GM12891 (cell line): ENCODE measurements at regions not wholly inside any gene's neighbourhood (a gene's known extent, or its start where the extent isn't known, plus 50 kb on each side); places are given as distances from the start of the nearest gene placed in this dataset.

ENCODE experiments used
- DNase-seq: peaks from one replicate; pipeline ENCODE4 v3.0.0; 2011; ENCODE audit warnings: low spot score; ENCODE audit not compliant: insufficient read length
- FAIRE-seq: peaks from 2 replicates; lab custom pipeline; 2011; peaks lifted over from hg19 to GRCh38; lab: Jason Lieb, UNC
- PAX5 ChIP-seq: IDR thresholded peaks from 2 replicates; pipeline ENCODE4 v1.6.1; 2011; ENCODE audit warnings: low read length, moderate library complexity, mild to moderate bottlenecking; ENCODE audit not compliant: insufficient read depth, severe bottlenecking
- POLR2A ChIP-seq: IDR thresholded peaks from 2 replicates; pipeline ENCODE4 v1.6.1; 2011; ENCODE audit warnings: low read depth, low read length, control low read depth
- POLR2AphosphoS5 ChIP-seq: IDR thresholded peaks from 2 replicates; pipeline ENCODE4 v1.6.1; 2011; ENCODE audit warnings: low read depth, low read length, control low read depth
- POU2F2 ChIP-seq: IDR thresholded peaks from 2 replicates; pipeline ENCODE4 v1.6.1; 2011; ENCODE audit warnings: low read depth, mild to moderate bottlenecking, control low read depth, low read length, moderate library complexity
- SPI1 ChIP-seq: IDR thresholded peaks from 2 replicates; pipeline ENCODE4 v1.6.1; 2011; ENCODE audit warnings: low read depth, low read length, control low read depth
- TAF1 ChIP-seq: IDR thresholded peaks from 2 replicates; pipeline ENCODE4 v1.6.1; 2011; ENCODE audit warnings: low read depth, low read length, control low read depth

DNA sequence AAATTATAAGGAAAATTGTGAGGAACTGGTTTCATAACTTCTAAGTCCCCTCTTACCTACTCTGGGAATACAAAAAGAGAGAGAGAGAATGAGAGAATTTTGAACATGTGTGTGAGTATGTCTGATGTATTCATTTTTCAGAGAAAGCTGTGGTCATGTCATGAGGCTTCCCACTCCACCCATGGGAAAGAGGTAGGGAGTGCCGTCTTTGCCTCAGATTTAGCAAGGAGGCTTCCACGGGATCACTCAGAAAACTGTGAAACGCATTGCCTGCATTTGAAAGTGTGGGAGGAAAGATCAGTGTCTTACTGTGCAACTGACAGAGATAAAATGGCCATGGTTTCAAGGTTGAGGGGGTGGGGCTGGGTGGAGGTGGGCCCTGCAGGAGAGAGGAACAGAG is 331.5 kb upstream of the CTNNB1 start:
- DNase-seq (no peak), FAIRE-seq (no peak)
- TF ChIP-seq POU2F2 (no peak), POLR2AphosphoS5 (no peak), TAF1 (no peak), SPI1 (no peak)

DNA sequence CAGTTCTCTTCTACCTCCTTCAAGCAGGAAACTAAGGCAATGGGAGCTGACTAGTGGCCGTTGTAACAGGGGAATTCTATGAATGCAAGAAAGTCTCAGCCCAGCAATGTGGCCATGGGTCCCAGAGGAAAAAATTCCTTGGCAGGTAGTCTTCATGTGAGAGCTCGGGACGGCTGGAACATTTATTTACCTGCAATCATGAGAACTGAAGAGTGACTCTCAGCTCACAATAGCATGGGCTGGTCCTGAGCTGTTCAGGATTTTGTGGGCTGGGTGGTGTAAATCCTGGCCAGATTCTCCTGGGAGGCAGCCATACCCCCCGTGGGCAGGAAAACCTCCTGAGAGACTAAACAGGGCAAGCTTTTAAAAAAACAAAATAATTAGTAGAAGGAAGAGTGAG is 330.3 kb upstream of the CTNNB1 start:
- DNase-seq (no peak), FAIRE-seq (no peak)
- TF ChIP-seq POLR2A = no peak
- TF ChIP-seq POLR2AphosphoS5 = no peak
- no peak for TF ChIP-seq SPI1
- TF ChIP-seq POU2F2 = no peak
- TF ChIP-seq TAF1 = no peak
- TF ChIP-seq PAX5 = no peak

DNA sequence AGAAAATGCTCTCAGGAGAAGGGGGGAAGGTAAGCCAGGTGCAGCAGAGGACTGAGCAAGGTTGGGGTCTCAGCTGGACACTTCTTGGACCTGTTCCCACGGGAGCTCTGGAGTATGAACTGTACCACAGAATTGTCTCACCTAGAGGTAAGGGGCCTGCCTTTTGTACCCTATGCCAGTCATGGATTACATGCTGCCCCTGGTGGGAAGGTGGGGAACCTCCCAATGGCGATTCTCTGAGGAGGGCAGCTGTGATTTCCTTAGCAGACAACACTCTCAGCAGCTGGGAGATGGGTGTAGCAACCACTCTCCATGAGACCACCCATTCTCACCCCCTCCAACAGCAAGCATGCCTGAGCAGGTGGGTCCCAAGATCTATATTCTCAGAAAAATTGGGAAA is 329.4 kb upstream of the CTNNB1 start:
- DNase-seq = no peak
- no peak for TF ChIP-seq PAX5
- no peak for TF ChIP-seq POU2F2
- TF ChIP-seq POLR2A = no peak
- TF ChIP-seq POLR2AphosphoS5 = no peak
- no peak for TF ChIP-seq TAF1
- TF ChIP-seq SPI1 = no peak
- FAIRE-seq = no peak

DNA sequence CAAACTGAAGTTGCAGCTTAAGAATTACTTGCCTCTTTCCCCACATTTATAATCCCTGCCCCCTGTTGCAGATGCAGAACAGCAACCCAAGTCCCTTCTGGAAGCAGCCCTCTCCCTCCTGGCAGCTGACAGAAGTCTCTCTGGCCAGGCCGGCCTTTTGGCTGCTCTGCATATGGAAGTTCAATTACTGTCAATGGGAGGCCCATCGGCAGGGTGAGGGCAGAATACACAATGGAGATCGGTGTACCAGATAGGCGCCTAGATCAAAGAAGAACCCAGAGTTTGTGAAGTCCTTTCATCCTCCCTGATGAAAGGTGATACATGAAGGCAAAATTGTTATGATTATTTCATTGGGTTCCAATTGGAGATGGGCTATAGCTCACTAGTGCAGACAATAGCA is 327.9 kb upstream of the CTNNB1 start:
- DNase-seq (no peak), FAIRE-seq (no peak)
- TF ChIP-seq POLR2A (no peak), SPI1 (no peak), POU2F2 (no peak), POLR2AphosphoS5 (no peak), TAF1 (no peak), PAX5 (no peak)

DNA sequence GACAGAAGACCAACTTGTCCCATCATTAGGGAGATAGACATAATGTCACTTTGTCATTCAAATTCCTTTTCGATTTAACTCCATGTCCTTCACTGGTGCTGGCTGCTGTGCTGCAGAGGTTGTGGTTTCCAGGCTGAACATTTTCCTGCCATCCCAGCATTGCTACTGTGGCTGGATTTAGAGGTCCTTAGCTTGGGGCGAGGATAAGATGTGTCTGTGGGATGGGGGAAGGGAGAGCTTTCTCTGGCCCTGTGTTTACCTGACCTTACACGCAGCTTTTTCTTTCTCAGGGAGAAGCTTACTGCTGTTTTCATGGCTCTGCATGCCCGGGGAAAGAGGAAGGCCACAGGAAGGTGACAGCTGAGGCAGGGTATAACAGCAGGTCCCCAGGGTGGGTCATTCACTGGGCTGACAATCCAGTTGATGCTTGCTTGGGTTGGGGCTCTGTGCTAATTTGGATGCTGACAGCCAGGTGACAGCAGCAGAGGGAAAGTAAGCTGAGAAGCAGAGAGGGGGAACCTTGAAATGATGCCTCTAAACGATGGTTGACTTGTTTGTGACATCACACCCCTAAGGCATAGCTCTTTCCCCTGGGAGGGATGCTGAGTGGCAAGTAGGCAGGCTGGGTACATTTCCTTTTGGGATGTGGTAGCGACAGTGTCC is 326.9 kb upstream of the CTNNB1 start:
- FAIRE-seq (no peak), DNase-seq (no peak)
- no peak for TF ChIP-seq POLR2A
- no peak for TF ChIP-seq POU2F2
- no peak for TF ChIP-seq POLR2AphosphoS5
- no peak for TF ChIP-seq TAF1
- TF ChIP-seq SPI1 = no peak
- TF ChIP-seq PAX5 = no peak

DNA sequence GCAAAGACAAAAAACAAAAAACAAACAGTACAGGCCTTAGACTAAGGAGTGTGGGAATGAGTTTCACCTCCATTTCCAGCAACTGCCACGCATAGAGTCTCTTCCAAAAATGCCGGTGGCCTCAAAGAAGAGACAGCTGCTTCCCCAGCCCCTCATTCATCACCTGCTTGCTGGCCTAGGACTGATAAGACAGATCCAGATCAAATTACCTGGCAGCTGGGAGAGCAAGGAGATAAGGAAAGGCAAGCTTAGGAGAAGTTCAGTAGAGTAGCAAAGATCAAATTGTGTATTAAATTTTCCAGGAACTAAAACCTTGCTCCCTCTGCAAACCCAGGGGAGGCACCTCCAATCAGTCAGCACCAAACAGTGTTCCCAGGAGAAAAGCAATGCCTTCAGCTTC is 325.8 kb upstream of the CTNNB1 start:
- DNase-seq = no peak
- no peak for FAIRE-seq
- TF ChIP-seq SPI1 = no peak
- TF ChIP-seq POLR2A = no peak
- TF ChIP-seq PAX5 = no peak
- TF ChIP-seq POLR2AphosphoS5 = no peak

DNA sequence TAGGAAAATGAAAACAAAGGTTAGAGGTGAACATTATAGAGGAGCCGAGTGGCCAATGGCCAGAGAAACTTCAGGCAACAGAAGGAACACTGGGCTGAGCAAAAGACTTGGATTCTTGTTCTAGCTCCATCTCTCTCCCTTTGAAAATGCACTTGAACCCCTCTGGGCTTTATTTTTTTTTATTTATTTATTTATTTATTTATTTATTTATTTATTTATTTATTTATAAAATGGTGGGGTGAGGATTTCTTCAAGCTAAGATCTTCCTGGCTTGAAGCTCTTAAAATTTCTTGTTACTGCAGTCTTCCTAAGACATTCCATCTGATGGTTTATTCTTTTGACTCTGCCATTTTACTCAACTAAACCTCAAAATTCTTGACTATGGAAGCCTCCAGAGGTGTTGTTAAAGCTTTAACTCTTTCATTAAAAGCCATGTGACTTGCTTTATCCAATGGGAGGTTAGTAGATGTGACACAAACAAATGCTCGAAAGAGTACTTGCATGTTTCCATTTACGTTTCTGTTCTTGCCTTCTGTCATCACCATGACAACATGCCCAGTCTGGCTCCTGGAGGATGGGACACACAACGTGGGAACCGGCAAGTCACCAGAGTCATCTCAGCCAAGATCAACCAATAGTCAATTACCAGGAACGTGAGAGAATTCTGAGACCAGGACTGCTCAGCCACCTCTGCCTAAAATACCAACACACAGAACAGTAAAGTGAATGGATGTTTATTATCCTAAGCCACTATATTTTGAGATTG is 325.2 kb upstream of the CTNNB1 start:
- FAIRE-seq = no peak
- no peak for DNase-seq
- TF ChIP-seq POU2F2 (no peak), POLR2A (no peak), SPI1 (no peak), PAX5 (no peak), POLR2AphosphoS5 (no peak), TAF1 (no peak)

DNA sequence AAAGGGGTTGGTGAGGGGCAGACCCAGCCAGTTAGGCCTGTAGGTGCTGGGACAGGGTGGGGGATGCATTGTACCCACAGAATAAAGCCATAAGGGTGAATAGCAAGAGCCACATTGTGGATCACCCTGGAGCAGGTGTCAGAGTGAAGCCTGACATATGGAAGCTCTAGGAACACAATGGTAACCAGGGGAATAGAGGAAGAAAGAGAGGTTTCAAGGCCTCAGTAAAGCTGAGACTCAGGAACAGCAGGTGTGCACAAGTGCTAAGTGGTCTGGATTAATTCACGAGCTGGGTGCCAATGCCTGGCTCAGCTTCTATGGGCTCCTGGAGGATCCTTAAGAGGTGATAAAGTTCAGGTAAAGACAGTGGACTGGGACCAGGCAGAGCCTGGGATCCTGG is 323.7 kb upstream of the CTNNB1 start:
- FAIRE-seq = no peak

DNA sequence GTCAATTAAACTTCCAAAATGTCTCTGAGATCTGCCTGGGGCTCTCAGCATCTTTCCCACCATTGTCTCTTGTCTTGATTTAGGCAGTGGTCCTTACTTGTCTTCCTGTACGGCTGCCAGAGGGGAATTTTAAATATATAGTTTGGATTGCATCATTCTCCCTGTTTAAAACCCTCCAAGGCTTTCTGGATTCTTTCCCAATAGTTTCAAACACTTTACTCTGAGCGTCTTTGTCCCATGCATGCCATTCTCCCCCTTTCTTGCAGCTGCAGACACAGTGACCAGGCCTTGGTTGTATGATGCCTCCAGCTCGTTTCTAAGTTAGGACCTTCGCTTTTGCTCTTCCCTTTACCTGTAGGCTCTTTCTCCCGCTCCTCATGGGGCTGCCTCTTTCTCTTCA is 323.3 kb upstream of the CTNNB1 start:
- TF ChIP-seq TAF1 = no peak
- TF ChIP-seq POLR2AphosphoS5 = no peak
- no peak for TF ChIP-seq SPI1
- TF ChIP-seq POU2F2 = no peak
- no peak for TF ChIP-seq PAX5
- TF ChIP-seq POLR2A = no peak
- DNase-seq (no peak), FAIRE-seq (no peak)

More for the DNA sequence above, 323.7 kb upstream of the CTNNB1 start:
- DNase-seq = no peak
- TF ChIP-seq PAX5 = no peak
- TF ChIP-seq POLR2A = no peak
- no peak for TF ChIP-seq POLR2AphosphoS5
- TF ChIP-seq SPI1 = no peak
- no peak for TF ChIP-seq POU2F2
- TF ChIP-seq TAF1 = no peak

DNA sequence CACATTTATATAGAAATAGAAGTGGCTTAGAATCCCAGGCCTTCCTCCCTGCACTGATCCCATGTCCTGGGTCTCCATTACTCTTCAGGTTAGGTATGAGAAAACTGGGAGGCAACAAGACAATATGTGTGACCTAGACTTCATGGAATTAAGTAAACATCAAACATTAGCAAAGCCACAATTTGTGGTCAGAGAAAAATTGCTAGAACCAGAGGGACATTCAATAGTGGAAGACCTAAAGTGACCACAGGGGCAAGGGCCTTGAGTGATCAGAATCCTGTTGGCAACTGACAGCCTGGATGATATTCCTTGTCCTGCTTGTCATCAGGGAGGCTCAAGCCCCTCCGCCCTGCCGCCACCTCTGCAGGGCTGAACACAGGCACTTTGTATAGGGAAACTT is 322.8 kb upstream of the CTNNB1 start:
- DNase-seq (no peak), FAIRE-seq (no peak)
- no peak for TF ChIP-seq SPI1
- TF ChIP-seq POLR2A = no peak
- TF ChIP-seq PAX5 = no peak
- no peak for TF ChIP-seq TAF1
- TF ChIP-seq POU2F2 = no peak
